PFSK-1 (cell line): ENCODE measurements at regions not wholly inside any gene's neighbourhood (a gene's known extent, or its start where the extent isn't known, plus 50 kb on each side); places are given as distances from the start of the nearest gene placed in this dataset.

Source experiments
- FOXP2 ChIP-seq: optimal IDR thresholded peaks from 2 replicates; pipeline ENCODE3; 2011; ENCODE audit warnings: borderline replicate concordance, control low read depth, inconsistent platforms; ENCODE audit not compliant: insufficient read depth; ENCODE audit errors: extremely low read length, extremely low read depth
- POLR2AphosphoS5 ChIP-seq: IDR thresholded peaks from 2 replicates; pipeline ENCODE4 v1.6.1; 2012; ENCODE audit warnings: low read depth, mild to moderate bottlenecking, control low read depth, low read length, moderate library complexity
- SIN3A ChIP-seq: IDR thresholded peaks from 2 replicates; pipeline ENCODE4 v1.6.1; 2012; ENCODE audit warnings: mild to moderate bottlenecking, low read length, moderate library complexity, borderline replicate concordance; ENCODE audit not compliant: insufficient read depth
- TAF1 ChIP-seq: IDR thresholded peaks from 2 replicates; pipeline ENCODE4 v1.6.1; 2012; ENCODE audit warnings: low read length, control low read depth, borderline replicate concordance; ENCODE audit not compliant: insufficient read depth
- TF ChIP-seq, protein P1 (sequence below), 2 experiments: IDR thresholded peaks; 2 replicates each; pipeline versions ENCODE4 v1.6.1 to v1.8.0; 2011 to 2012; ENCODE audit warnings: low read depth in 2 of 2, low read length in 2 of 2, control low read depth in 1 of 2, inconsistent platforms in 1 of 2, mild to moderate bottlenecking in 1 of 2, moderate library complexity in 1 of 2; ENCODE audit not compliant: insufficient read depth in 1 of 2

GRCh38 chr4:101584306-101584705 lies 206.2 kb upstream of the BANK1 start:
- no peak for TF ChIP-seq TAF1
- no peak for TF ChIP-seq POLR2AphosphoS5
- TF ChIP-seq, protein P1, sequence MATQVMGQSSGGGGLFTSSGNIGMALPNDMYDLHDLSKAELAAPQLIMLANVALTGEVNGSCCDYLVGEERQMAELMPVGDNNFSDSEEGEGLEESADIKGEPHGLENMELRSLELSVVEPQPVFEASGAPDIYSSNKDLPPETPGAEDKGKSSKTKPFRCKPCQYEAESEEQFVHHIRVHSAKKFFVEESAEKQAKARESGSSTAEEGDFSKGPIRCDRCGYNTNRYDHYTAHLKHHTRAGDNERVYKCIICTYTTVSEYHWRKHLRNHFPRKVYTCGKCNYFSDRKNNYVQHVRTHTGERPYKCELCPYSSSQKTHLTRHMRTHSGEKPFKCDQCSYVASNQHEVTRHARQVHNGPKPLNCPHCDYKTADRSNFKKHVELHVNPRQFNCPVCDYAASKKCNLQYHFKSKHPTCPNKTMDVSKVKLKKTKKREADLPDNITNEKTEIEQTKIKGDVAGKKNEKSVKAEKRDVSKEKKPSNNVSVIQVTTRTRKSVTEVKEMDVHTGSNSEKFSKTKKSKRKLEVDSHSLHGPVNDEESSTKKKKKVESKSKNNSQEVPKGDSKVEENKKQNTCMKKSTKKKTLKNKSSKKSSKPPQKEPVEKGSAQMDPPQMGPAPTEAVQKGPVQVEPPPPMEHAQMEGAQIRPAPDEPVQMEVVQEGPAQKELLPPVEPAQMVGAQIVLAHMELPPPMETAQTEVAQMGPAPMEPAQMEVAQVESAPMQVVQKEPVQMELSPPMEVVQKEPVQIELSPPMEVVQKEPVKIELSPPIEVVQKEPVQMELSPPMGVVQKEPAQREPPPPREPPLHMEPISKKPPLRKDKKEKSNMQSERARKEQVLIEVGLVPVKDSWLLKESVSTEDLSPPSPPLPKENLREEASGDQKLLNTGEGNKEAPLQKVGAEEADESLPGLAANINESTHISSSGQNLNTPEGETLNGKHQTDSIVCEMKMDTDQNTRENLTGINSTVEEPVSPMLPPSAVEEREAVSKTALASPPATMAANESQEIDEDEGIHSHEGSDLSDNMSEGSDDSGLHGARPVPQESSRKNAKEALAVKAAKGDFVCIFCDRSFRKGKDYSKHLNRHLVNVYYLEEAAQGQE (IDR thresholded peaks at IDR 0.05; ENCODE audit: insufficient read depth in 1 of 2, low read depth in 2 of 2, low read length in 2 of 2) = no peak
- TF ChIP-seq SIN3A = no peak
- no peak for TF ChIP-seq FOXP2

DNA sequence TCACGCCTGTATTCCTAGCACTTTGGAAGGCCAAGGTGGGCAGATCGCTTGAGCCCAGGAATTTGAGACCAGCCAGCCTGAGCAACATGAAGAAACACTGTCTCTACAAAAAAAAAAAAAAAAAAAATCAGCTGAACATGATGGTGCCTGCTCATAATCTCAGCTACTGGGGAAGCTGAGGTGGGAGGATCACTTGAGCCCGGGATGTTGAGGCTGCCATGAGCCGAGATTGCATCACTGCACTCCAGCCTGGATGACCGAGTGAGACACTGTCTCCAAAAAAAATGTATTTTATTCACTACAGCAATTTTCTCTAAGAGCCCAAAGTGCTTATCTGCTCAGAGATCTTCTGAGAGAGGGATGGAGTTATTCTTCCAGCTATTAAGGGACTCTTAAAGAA lies 215.8 kb upstream of the PPP3CA start:
- TF ChIP-seq, protein P1 (IDR thresholded peaks at IDR 0.05; ENCODE audit: insufficient read depth in 1 of 2, low read depth in 2 of 2, low read length in 2 of 2) = no peak
- TF ChIP-seq FOXP2 = no peak
- no peak for TF ChIP-seq TAF1
- no peak for TF ChIP-seq POLR2AphosphoS5
- TF ChIP-seq SIN3A = no peak

DNA sequence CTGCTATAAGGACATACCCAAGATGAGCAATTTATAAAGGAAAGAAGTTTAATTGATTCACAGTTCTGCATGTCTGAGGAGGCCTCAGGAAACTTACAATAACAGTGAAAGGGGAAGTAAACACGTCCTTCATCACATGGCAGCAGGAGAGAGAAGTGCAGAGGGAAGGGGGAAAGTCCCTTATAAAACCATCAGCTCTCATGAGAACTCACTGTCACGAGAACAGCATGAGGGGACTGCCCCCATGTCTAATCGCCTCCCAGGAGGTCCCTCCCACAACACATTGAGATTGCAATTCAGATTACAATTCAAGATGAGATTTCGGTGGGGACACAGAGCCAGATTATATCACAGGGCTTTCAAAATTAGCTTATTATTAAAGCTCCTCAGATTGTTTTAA lies 209.5 kb upstream of the PPP3CA start:
- TF ChIP-seq FOXP2 (no peak), POLR2AphosphoS5 (no peak), SIN3A (no peak), TAF1 (no peak)
- TF ChIP-seq, protein P1 (IDR thresholded peaks at IDR 0.05; ENCODE audit: insufficient read depth in 1 of 2, low read depth in 2 of 2, low read length in 2 of 2) = no peak

DNA sequence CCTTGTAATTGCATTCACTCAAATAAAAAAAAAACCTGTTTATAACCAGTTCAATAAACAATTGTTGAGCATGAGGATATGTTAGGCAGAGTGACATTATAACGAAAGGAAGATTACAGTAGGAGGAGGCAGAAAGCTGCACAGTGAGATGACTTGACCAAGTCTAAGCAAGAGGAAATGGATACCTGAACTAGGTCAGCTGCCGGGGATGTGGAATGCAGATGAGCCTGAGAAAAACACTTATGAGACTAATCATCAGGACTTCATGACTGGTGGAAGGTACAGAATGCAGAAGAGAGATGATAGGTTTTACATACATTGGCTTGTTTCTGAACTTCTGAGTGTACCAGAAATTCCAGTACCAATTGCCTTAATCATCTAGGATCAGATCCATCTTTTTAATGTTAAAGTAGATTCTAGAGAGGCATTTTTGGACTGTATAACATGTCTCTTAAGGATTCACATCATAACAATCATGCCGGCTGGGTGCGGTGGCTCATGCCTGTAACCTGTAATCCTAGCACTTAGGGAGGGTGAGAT lies 208.1 kb upstream of the PPP3CA start:
- no peak for TF ChIP-seq TAF1
- TF ChIP-seq, protein P1 (IDR thresholded peaks at IDR 0.05; ENCODE audit: insufficient read depth in 1 of 2, low read depth in 2 of 2, low read length in 2 of 2) = no peak
- no peak for TF ChIP-seq POLR2AphosphoS5
- no peak for TF ChIP-seq SIN3A
- no peak for TF ChIP-seq FOXP2

GRCh38 chr4:101540336-101540735 lies 193.0 kb upstream of the PPP3CA start:
- TF ChIP-seq FOXP2 = no peak
- TF ChIP-seq, protein P1 (IDR thresholded peaks at IDR 0.05; ENCODE audit: insufficient read depth in 1 of 2, low read depth in 2 of 2, low read length in 2 of 2) = no peak
- TF ChIP-seq TAF1 = no peak
